GM10266 (cell line): ENCODE measurements at regions not wholly inside any gene's neighbourhood (a gene's known extent, or its start where the extent isn't known, plus 50 kb on each side); places are given as distances from the start of the nearest gene placed in this dataset.

Experiments
- DNase-seq: peaks from one replicate; pipeline ENCODE4 v3.0.0; 2012; ENCODE audit errors: extremely low spot score
- CTCF ChIP-seq: IDR thresholded peaks from 2 replicates; pipeline ENCODE4 v1.5.1; 2012; ENCODE audit warnings: mild to moderate bottlenecking, low read depth; ENCODE audit not compliant: control insufficient read depth, insufficient read depth; ENCODE audit errors: missing control alignments

- no peak for DNase-seq
- TF ChIP-seq CTCF, result no peak
These were observed 752.7 kb downstream of the KCNA4 start for GRCh38 chr11:29263971-29264682.

GRCh38 chr11:29261831-29262230 is 755.0 kb downstream of the KCNA4 start:
- no peak for TF ChIP-seq CTCF
- DNase-seq, result no peak

GRCh38 chr11:29260939-29261705 is 755.7 kb downstream of the KCNA4 start:
- no peak for DNase-seq

GRCh38 chr11:29258411-29258810 is 758.4 kb downstream of the KCNA4 start:
- no peak for TF ChIP-seq CTCF
- no peak for DNase-seq

More at GRCh38 chr11:29260939-29261705, 755.7 kb downstream of the KCNA4 start:
- no peak for TF ChIP-seq CTCF

GRCh38 chr11:29256580-29256979 is 760.2 kb downstream of the KCNA4 start:
- DNase-seq, result no peak
- TF ChIP-seq CTCF, result no peak

- no peak for DNase-seq
- no peak for TF ChIP-seq CTCF
These were observed 761.4 kb downstream of the KCNA4 start for GRCh38 chr11:29255401-29255800.

GRCh38 chr11:29251738-29252137 is 765.1 kb downstream of the KCNA4 start:
- TF ChIP-seq CTCF, result no peak
- DNase-seq, result no peak
